NCI-H2196 (cell line): ENCODE measurements at regions not wholly inside any gene's neighbourhood (a gene's known extent, or its start where the extent isn't known, plus 50 kb on each side); places are given as distances from the start of the nearest gene placed in this dataset.

ENCODE experiments used
- DNase-seq: peaks from one replicate; lab custom pipeline; 2025; ENCODE audit not compliant: unreplicated experiment; lab: John Stamatoyannopoulos, UW

GRCh38 chr12:28933176-28933575 lies 215.9 kb upstream of the FAR2 start:
- no peak for DNase-seq

DNA sequence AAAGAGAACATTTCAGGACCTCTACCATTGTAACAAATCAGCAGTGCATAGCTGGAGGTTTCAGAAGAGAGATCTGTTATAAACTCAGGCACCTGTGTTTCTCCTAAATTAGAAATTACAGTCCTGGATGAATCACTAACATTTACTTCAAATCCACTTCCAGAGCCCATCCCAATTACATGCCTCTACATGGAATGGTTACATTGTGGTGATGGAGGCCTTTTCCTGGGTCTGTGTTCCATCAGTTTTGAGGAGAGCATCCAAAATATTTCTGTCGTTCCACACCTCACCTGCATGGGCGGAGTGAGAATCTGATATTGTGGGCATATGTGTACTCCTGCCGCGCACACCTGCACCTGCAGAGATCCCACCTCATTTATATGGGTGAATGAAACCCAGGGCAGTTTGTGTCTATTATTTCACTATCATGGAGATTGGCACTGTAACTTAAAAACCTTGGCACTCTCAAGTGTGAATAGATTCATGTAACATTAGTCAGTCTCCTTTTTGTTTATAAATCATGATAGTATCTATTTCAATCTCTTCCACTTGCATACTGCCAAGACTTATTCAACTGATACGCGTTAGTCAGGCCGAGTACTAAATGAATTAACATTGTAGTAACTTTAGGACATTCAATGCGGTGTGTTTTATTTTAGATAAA lies 215.1 kb upstream of the FAR2 start:
- no peak for DNase-seq

DNA sequence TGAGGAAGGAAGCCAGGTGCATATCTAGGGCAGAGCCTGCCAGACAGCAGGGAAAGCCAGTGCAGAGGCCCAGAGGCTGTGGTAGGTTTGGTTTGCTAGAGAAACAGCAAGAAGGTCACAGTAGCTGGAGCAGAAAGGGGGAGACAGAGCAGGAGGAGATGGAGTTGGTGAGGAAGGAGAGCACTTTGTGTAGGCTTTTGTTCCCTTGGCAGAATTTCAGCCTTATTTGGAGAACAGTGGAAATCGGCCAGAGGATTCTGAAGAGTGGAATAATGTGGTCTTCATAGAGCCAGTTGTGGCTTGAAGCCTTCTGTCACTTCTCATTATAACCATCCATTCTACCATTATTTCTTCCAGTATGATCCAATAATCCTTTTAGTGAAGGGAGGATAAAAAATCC lies 212.9 kb upstream of the FAR2 start:
- no peak for DNase-seq

DNA sequence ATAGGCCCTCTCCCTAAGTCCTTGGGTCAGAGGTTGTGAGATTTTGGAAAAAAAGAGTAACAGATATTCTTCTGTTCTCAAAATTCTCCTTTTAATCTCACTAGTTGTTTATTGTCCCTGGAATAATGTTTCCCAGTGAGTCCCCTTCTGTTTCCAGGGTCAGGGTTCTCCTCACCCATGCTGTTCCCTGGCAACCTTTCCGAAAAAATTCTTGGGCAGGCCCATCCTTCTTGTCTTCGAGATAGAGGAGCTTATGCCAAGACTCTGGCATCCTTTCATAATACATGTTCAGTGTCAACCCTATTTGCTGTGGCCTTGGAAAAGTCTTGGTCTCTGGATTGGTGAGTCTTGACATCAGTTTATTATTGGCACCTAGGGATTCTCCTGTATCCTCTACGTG lies 212.4 kb upstream of the FAR2 start:
- DNase-seq = no peak

- no peak for DNase-seq
These were observed 211.9 kb upstream of the FAR2 start for GRCh38 chr12:28937196-28937595.

- no peak for DNase-seq
These were observed 211.0 kb upstream of the FAR2 start for GRCh38 chr12:28938056-28938455.

DNA sequence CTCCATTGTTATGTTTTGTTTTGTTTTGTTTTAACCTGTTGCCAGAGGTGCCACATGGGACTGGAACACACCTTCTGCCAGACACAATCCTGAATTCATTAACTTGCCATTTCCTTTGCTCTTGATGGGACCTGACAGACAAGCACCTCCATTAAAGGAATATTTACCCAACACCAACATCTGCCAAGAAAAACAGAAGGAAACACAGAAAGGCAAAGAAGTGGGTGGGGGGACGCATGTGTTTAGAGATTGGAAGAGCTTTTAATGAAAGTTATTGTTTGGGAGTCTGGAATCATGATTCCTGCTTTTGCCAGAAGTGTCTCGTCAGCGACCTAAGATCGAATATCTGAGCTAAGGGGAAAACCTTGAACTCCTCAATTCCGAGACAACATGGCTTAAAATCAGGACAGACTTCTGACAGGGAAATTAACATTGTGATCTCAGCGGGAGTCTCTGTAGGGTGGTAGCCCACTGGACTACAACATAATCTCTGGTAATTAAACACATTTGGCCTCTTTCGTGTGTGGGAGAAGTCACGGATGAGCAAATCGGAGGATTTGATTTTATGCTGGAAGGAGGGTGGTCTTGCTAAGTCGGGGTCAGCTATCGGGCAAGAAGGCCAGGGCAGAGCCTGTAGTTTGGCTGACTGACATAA lies 210.4 kb upstream of the FAR2 start:
- no peak for DNase-seq

- no peak for DNase-seq
These were observed 209.7 kb upstream of the FAR2 start for GRCh38 chr12:28939427-28939826.

DNA sequence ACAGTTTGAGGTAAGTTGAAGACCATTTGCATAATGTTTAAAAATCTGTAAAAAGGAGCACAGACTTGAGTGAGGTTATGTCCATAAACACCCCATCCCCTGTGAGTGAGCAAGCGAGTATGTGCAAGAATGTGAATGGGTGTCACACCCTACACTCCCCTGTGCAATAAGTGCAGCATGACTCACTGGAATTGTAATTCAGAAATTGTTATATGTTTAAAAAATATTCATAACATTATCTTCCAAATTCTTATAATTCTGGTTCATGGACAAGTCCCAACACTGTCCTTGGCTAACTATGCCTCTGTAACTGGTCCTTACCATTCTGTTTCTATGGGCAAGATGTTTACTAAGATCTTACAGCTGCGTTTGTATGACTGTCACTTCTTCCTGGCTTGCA lies 207.8 kb upstream of the FAR2 start:
- DNase-seq = no peak

- no peak for DNase-seq
These were observed 202.7 kb upstream of the FAR2 start for GRCh38 chr12:28946361-28946760.

- DNase-seq = no peak
These were observed 200.4 kb upstream of the FAR2 start for GRCh38 chr12:28948685-28949084.

DNA sequence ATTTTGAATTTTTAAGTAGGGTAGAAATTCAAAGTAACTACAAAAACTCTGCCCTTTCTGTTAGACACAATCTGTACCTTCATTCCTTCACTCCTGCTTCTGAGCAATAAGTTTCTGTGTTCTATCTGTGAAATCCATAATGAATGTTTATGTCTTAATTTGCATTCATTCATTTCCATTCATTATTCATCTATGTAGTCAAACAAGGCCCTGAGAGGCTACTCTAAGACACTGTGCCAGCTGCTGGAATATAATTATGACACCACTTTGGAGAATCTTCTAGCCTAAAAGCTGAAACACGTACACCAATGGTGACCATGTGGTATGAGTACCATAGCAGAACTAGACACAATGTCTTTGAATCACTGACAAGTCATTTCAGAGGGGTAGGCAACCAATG lies 199.9 kb upstream of the FAR2 start:
- no peak for DNase-seq

- DNase-seq = no peak
These were observed 199.0 kb upstream of the FAR2 start for GRCh38 chr12:28950049-28950448.

GRCh38 chr12:28951935-28952334 lies 197.1 kb upstream of the FAR2 start:
- no peak for DNase-seq

- no peak for DNase-seq
These were observed 194.7 kb upstream of the FAR2 start for GRCh38 chr12:28954333-28954732.

DNA sequence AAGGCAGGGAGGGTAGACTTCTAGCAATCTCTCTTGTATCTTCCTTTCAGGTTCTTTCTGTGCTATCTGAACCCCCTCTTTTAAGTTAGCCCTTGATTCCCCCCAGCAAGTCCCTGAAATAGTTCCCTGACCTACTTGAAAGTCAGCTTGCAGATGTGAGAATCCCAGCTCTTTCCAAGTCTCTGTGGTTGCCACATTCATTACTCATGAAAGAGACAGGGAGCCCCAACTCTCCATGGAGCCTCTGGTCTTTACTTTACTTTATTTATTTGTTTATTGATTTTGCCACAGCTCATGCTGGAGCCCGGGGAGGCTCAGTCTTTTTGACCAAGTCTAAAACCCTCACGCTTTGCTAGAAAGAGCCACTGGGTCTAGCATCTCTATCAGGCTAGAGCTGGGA lies 193.6 kb upstream of the FAR2 start:
- no peak for DNase-seq

DNA sequence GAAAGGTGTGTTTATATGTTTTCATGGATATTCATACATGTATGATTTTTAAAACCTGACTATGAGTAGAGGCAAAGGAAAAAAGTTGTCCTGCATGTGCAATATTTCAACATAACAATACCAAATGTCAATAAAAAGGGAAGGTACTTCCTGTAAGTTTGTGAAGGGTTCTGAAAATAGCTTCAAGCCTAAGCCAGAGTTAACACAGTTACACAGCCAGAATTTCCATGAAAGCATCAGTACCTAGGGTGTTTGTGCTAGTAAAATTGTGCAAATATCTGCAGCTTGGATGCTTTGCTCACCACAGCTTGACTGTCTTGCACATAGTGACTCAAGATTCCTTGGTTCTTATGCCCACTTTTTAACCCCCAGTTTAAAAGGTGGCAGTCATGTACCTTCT lies 193.1 kb upstream of the FAR2 start:
- DNase-seq = no peak

DNA sequence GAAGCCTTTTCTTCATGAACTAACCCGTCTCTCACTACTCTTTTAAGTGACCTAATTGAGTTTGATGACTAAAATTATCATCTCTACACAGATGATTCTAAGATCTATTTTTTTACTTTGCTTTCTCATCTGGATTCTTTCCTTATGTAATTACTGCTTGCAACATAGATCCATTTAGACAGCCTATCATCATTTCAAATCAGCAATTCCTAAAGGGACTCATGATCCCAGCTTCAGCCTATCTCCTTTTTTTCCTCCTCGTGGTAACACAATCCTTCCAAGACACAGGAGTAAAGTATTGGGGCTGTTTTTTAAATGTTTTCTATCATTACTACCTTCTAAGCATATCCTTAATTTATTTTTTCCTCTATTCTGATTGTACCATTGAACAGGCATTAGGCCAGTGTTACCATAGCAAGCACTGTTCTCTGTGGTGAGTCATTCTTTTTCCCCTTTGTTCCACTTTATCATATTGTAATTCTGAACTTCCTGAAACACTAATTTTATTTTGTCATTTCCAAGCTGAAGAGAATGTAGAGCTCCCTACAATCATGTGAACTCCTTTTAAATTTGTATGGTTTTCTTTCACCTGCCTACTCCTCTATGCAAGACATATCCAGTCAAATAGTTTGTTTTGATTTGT lies 190.4 kb upstream of the FAR2 start:
- DNase-seq = no peak

- no peak for DNase-seq
These were observed 187.1 kb upstream of the FAR2 start for GRCh38 chr12:28961948-28962384.

DNA sequence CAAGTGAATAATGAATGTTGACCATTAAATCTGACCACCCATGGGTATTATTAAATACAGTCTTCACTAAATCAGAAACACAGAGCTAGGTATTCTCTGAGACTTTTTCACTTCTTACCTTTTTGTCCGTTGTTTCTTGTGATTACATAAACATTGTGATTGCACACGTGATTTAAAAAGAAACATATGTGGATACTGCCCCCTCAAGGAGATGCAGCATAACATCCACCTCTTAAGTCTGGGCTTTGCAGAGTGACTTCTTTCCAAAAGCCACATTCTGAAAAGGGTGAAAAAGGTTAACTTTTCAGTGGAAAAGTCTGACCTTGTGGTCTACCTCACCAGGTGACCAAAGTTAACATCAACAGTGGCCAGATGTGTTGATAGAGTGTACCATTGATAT lies 185.5 kb upstream of the FAR2 start:
- DNase-seq = no peak

GRCh38 chr12:28966046-28966780 lies 182.9 kb upstream of the FAR2 start:
- DNase-seq = no peak

DNA sequence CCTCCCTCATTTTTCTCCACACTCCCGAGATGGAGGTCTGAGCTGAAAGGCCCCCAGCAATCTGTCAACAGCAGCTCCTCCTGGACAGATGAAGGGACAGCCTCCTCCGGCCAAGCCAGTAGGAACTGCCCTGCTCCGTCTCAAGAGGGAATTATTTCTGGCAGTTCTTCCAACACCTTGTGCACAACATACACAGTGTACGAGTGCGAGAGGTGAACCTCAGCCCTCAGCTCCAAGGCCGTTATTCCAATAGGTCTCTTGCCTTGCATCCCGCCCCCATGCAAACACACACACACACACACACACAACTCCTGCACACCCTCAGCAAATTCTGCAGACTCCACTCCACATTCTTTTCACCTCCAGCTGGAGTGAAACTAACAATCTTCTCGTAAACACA lies 181.7 kb upstream of the FAR2 start:
- no peak for DNase-seq
